Prostate gland (tissue), 2 donors: ENCODE measurements at regions not wholly inside any gene's neighbourhood (a gene's known extent, or its start where the extent isn't known, plus 50 kb on each side); places are given as distances from the start of the nearest gene placed in this dataset.

ENCODE experiments used
- POLR2A ChIP-seq: fragments of 450-650 bp; IDR thresholded peaks from one replicate; pipeline ENCODE4 v1.6.1; 2016; ENCODE audit warnings: antibody characterized with exemption, mild to moderate bottlenecking
- POLR2AphosphoS5 ChIP-seq: sonication (generic); formaldehyde crosslinking; IDR thresholded peaks from one replicate; pipeline ENCODE4 v1.6.1; 2017; ENCODE audit warnings: antibody characterized with exemption
- TF ChIP-seq, protein P1 (sequence below), 4 experiments: fragments of 200-600 bp in 2 of 4; fragments of 450-650 bp in 2 of 4; sonication (generic) in 2 of 4; IDR thresholded peaks; 1 replicate in 3 of 4; 2 replicates in 1 of 4; pipeline ENCODE4 v1.5.1; 2016 to 2019; ENCODE audit warnings: antibody characterized with exemption in 4 of 4, mild to moderate bottlenecking in 2 of 4, moderate library complexity in 2 of 4

DNA sequence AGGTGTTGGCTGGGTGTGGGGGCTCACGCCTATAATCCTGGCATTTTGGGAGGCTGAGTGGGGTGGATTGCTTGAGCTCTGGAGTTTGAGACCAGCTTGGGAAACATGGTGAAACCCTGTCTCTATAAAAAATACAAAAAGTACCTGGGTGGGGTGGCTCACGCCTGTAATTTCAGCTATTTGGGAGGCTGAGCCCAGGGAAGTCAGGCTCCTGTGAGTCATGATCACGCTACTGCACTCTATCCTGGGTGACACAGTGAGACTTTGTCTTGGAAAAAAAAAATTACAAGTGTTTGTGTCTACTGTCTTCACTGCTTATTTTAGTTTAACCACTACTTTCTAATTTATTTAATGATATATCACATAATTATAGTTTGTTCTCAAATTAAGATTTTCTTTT is 62.7 kb upstream of the DOCK10 start:
- TF ChIP-seq, protein P1, sequence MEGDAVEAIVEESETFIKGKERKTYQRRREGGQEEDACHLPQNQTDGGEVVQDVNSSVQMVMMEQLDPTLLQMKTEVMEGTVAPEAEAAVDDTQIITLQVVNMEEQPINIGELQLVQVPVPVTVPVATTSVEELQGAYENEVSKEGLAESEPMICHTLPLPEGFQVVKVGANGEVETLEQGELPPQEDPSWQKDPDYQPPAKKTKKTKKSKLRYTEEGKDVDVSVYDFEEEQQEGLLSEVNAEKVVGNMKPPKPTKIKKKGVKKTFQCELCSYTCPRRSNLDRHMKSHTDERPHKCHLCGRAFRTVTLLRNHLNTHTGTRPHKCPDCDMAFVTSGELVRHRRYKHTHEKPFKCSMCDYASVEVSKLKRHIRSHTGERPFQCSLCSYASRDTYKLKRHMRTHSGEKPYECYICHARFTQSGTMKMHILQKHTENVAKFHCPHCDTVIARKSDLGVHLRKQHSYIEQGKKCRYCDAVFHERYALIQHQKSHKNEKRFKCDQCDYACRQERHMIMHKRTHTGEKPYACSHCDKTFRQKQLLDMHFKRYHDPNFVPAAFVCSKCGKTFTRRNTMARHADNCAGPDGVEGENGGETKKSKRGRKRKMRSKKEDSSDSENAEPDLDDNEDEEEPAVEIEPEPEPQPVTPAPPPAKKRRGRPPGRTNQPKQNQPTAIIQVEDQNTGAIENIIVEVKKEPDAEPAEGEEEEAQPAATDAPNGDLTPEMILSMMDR (IDR thresholded peaks at IDR 0.05) = no peak
- TF ChIP-seq POLR2A = no peak
- no peak for TF ChIP-seq POLR2AphosphoS5
